Hepatic stellate cell (primary cell): ENCODE measurements at regions not wholly inside any gene's neighbourhood (a gene's known extent, or its start where the extent isn't known, plus 50 kb on each side); places are given as distances from the start of the nearest gene placed in this dataset.

Experiments
- DNase-seq: peaks from one replicate; pipeline ENCODE4 v3.0.0; 2011; ENCODE audit warnings: low spot score

DNA sequence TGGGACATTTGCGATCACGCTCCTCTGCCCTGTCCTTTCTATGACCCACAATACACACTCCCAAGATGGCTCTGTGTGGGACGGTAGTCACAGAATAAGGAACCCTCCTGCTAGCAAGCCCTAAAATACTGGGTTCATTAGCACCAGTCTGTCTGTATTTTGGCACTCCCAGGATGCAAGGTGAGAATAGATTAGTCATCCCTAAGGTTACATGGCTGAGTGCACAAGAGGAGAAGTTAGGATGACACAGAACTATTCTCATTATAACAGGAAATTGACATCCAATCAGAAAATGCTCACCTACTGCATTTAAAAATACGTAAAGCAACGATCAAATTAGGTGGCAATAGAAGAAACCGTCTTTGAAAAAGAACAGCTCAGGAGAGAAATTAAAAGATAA lies 590.2 kb downstream of the EPHA4 start:
- DNase-seq: no peak

DNA sequence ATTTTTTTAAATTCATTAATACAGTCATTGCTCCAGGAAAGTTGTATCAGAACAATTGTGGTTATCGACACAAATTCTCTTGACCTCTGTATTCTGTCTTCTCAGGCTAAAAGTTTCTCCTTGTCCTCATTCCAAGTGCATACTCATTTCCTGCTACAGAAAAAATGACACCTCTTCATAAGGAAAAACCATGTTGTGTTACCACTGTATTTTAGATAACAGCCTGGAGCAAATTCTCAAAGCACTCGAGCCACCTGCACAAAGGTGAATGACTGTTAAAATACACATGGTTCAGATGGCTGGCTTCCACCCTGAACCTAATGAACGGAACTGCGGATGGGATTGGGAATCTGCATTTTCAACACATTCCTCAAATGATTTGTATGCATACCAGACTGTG lies 586.5 kb downstream of the EPHA4 start:
- DNase-seq: no peak

GRCh38 chr2:220987839-220988238 lies 584.3 kb downstream of the EPHA4 start:
- DNase-seq: no peak

- DNase-seq: no peak
Observed at GRCh38 chr2:220991972-220992371, 580.1 kb downstream of the EPHA4 start.

- no peak for DNase-seq
Observed at GRCh38 chr2:220994846-220995245, 577.3 kb downstream of the EPHA4 start.

DNA sequence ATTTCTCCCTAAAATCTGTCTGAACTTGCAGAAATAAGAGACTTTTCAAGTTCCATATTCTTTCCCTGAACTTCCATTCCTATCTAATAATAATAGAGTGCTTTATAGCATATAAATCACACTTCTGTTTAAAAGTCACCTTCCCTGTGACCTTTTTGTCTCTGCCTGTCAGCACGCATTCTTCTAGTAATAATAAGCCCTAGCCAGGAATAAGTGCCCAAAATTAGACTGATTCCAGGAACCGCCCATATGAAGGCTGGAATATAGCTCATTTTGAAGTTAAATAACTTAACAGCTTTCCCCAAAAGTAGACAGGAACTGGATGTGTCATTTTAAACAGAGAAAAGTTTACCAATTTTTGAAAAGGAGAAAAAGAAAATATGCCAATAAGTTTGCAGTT lies 576.5 kb downstream of the EPHA4 start:
- no peak for DNase-seq

- no peak for DNase-seq
Observed at GRCh38 chr2:220998156-220998555, 573.9 kb downstream of the EPHA4 start.

- no peak for DNase-seq
Observed at GRCh38 chr2:220999356-220999755, 572.7 kb downstream of the EPHA4 start.

DNA sequence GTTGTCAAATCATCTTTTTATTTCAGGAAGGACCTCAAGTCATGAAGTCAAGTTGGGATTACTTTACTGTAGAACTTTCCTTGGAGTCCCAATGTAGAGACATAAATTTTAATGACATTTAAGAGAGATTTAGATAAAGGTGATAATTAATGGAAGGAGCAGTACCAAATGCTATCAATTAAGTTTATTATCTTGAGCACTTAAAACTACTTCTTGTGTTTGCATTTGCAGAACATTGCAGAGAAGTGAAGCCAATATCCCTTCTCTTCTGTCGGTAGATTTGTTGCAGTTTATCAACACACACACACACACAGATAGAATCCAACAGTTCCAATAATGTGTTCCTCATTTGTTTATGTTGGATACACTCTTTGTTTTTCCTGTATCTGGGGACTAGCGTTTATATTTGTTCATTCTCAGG lies 570.7 kb downstream of the EPHA4 start:
- no peak for DNase-seq

DNA sequence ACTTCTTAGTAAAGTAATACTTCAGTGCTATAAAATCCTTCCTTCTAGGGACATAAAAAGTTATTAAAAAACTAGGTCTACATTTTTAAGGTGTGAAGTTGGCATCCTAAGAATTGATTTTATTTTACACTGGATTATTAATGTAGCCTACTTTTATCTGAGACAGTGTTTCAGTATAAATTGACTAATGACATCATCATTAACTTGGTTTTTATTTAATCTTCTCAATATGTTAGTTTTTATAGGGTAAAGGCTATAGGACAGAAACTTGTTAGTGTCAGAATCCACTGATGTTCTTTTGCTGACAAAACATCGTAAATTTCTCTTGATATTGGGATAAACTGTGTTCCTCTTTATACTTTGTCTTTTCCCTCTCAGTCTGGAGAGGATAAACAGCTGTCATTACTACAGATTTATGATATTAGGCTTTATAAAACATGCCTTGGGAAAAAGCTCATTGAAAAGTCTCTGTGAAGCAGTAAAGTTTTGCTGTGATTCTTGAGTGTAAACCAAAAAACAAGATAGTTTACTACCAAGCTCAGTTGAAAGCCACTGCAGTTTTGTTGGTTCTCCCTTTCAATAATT lies 569.9 kb downstream of the EPHA4 start:
- DNase-seq: no peak

- no peak for DNase-seq
Observed at GRCh38 chr2:221005338-221005737, 566.8 kb downstream of the EPHA4 start.

- no peak for DNase-seq
Observed at GRCh38 chr2:221006084-221006483, 566.0 kb downstream of the EPHA4 start.

- DNase-seq: no peak
Observed at GRCh38 chr2:221016551-221016950, 555.6 kb downstream of the EPHA4 start.

DNA sequence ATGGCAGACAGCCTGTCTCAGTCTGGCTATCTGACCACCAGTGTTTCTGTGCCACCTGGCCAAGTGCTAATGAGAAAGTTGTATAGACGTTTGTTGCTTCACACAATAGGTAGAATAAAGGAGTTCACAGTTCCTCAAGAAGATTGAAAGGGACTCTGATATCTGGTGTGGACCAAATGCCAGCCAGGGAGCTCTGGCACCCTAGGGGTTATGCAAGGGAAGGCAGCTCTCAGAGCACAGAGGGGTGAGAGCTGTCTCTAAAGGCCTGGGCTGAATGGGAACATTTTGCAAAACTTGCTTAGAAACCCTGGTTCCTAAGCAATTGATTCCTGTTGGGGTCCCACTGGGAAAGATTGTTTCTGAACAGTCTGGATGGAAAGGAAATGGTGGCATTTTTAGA lies 553.8 kb downstream of the EPHA4 start:
- no peak for DNase-seq

DNA sequence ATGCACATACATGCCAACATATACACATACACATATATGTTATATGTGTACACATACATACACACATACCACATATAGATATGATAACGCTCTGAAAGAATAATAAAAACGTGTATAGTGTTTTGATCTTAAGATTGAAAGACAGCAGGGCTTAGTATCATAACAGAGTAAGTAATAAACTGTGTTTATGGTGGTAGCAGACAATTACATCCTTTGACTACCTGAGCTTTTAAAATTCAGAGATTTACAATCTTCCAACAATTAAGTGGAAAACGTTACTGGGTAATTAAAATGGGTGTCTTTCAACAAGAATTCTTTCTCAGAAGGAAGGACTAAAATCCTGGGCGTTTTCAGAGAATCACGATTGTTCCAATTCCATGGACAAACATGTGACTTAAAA lies 552.4 kb downstream of the EPHA4 start:
- DNase-seq: no peak

DNA sequence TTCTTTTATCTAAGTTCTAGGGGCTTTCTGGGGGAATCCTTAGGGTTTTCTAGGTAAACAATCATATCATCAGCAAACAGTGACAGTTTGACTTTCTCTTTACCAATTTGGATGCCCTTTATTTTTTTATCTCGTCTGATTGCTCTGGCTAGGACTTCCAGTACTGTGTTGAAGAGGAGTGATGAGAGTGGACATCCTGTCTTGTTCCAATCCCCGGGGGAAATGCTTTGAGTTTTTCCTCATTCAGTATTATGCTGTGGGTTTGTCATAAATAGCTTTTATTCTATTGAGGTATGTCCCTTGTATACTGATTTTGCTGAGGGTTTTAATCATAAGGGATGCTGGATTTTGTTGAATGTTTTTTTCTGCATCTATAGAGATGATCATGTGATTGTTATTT lies 549.5 kb downstream of the EPHA4 start:
- no peak for DNase-seq

- no peak for DNase-seq
Observed at GRCh38 chr2:221025398-221025797, 546.7 kb downstream of the EPHA4 start.

DNA sequence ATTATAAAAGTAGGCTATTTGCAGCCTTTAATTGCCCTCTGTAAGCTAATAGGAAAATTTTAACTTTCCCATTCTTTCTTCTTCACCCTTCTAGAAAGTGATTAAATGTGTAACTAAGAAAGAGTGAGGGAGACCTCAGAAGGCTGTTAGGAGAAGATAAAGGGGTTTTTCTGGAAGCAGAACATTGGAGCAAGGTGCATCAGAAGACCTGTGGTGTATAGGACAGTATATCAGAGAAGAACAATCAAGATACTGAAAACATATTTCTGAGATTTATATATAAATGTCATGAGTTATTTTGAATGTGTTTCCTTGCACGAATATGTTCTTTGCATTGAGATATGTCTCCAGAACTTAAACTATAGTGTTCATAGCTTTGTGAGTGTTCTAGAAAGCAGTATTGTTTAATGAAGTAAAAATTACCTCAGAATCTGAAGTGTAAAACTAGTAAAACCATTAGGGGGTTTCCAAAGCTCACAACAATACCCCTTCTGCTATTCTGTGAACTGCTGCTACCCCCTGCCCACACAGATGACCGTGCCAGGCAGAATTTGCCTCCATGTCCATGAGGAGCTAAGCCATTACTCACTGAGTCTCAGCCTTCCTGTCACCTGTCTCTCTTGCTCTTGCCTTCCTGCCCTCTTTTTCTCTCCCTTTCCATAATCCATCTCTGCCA lies 537.9 kb downstream of the EPHA4 start:
- DNase-seq: no peak

DNA sequence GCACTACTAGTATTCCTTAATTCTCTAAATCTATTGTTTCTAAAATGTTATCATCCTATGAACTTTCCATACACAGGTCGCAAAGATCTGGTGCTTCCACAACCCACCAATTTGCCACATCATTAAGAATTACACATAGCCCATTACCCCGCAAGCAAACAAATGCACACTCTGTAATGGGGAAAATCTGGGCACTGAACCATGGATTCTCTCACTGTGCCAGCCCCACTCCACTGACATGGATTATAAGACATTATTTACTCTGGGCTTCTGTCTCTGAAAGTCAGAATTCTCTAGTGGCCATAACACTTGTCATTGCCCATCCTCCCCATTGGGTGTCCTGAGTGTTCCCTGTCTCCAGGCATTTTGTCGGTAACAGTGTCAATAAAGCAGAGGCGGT lies 537.1 kb downstream of the EPHA4 start:
- no peak for DNase-seq

DNA sequence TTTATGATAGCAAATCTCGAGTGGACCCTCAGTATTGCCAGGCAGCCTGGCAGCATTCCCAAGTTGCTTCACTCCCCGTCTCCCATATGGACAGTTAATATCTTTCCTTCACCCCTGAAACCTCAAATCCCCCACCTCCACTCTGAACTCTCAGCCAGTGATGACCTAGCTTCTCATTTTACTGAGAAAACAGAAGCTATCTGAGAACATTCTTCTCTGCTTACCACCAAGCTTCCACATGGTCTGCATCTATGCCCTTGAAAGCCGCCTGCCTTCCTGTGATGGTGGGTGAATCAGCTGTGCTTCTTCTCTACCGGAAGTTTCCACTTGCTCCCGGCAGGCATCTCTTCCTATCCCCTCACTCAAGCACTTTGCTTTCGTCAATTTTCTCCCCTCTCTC lies 529.2 kb downstream of the EPHA4 start:
- no peak for DNase-seq

GRCh38 chr2:221044781-221045180 lies 527.3 kb downstream of the EPHA4 start:
- no peak for DNase-seq

- no peak for DNase-seq
Observed at GRCh38 chr2:221050020-221050795, 521.9 kb downstream of the EPHA4 start.

DNA sequence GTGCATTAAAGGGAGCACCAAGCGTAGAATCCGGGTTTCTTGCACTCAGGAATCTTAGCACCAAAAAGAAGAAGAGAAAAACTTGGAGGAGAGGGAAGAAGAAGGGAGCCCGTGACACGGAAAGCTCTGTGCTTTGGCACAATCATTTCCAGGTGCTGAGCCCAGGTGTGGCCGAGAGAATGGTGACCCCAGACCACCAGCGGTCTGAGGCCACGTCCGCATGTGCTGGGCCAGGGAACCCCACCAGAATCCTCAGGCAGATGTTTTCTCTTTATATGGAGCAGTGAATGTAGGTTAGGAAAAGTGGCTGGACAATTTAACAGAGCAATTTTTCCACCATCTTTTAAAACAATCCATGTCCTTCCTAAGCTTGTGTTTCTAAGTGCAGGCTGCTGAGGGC lies 520.9 kb downstream of the EPHA4 start:
- DNase-seq: no peak
